ENCODE measurements at regions not wholly inside any gene's neighbourhood (a gene's known extent, or its start where the extent isn't known, plus 50 kb on each side); places are given as distances from the start of the nearest gene placed in this dataset.

GRCh38 chr5:6194261-6194875 lies 184.0 kb downstream of the MED10 start:
- DNase-seq, result no peak

- DNase-seq, result no peak
These were observed 185.0 kb downstream of the MED10 start for GRCh38 chr5:6193310-6193709.

- DNase-seq, result no peak
These were observed 187.5 kb downstream of the MED10 start for GRCh38 chr5:6190838-6191237.

GRCh38 chr5:6188976-6189375 lies 189.4 kb downstream of the MED10 start:
- no peak for DNase-seq

- no peak for DNase-seq
These were observed 190.0 kb downstream of the MED10 start for GRCh38 chr5:6188344-6188743.

GRCh38 chr5:6187501-6187900 lies 190.8 kb downstream of the MED10 start:
- no peak for DNase-seq

- no peak for DNase-seq
These were observed 192.8 kb downstream of the MED10 start for GRCh38 chr5:6185574-6185973.

GRCh38 chr5:6184481-6184880 lies 193.9 kb downstream of the MED10 start:
- DNase-seq, result no peak

- no peak for DNase-seq
These were observed 194.7 kb downstream of the MED10 start for GRCh38 chr5:6183391-6184390.

GRCh38 chr5:6182271-6182815 lies 196.0 kb downstream of the MED10 start:
- no peak for DNase-seq

- no peak for DNase-seq
These were observed 196.5 kb downstream of the MED10 start for GRCh38 chr5:6181871-6182270.

GRCh38 chr5:6181147-6181729 lies 197.1 kb downstream of the MED10 start:
- no peak for DNase-seq

- no peak for DNase-seq
These were observed 198.0 kb downstream of the MED10 start for GRCh38 chr5:6180231-6180872.

GRCh38 chr5:6178846-6179532 lies 199.4 kb downstream of the MED10 start:
- DNase-seq, result no peak

GRCh38 chr5:6177926-6178325 lies 200.4 kb downstream of the MED10 start:
- no peak for DNase-seq

GRCh38 chr5:6176102-6176693 lies 202.1 kb downstream of the MED10 start:
- no peak for DNase-seq

GRCh38 chr5:6175172-6175854 lies 203.0 kb downstream of the MED10 start:
- no peak for DNase-seq

- DNase-seq, result no peak
These were observed 208.7 kb downstream of the MED10 start for GRCh38 chr5:6169660-6170059.

GRCh38 chr5:6166698-6167394 lies 211.5 kb downstream of the MED10 start:
- no peak for DNase-seq

- DNase-seq, result no peak
These were observed 214.4 kb downstream of the MED10 start for GRCh38 chr5:6163913-6164312.

GRCh38 chr5:6162175-6162574 lies 216.2 kb downstream of the MED10 start:
- DNase-seq, result no peak

Measured in EL (cell line).